ENCODE measurements at regions not wholly inside any gene's neighbourhood (a gene's known extent, or its start where the extent isn't known, plus 50 kb on each side); places are given as distances from the start of the nearest gene placed in this dataset.

DNA sequence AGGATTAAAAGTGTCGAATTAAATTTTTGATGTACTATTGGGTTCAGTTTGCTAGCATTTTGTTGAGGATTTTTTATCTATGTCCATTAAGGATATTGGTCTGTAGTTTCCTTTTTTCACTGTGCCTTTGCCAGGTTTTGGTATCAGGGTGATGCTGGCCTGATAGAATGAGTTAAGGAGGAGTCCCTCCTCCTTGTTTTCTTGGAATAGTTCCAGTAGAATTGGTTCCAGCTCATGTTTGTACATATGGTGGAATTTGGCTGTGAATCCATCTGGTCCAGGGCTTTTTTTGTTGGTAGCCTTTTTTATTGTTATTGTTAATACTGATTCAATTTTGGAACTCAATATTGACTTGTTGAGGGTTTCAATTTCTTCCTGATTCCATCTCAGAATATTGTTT is 141.8 kb downstream of the SIM1 start:
- Mint-ChIP-seq H3K27ac (ENCODE audit: unreplicated experiment) (no peak overlapping the region), H3K27me3 (ENCODE audit: insufficient read depth, unreplicated experiment) (no peaks in the 10 kb centered on the region), H3K9me3 (ENCODE audit: unreplicated experiment) (no peaks in the 10 kb centered on the region), H3K36me3 (ENCODE audit: insufficient read depth, unreplicated experiment) (no peaks in the 10 kb centered on the region), H3K4me3 (ENCODE audit: unreplicated experiment) (no peak overlapping the region), H3K4me1 (ENCODE audit: low read depth, unreplicated experiment) (no peaks in the 10 kb centered on the region)
- ChIA-PET CTCF (no interaction called here), POLR2A (no interaction called here)
- no peaks in the 10 kb centered on the region; the same call in 1 of the 2 replicates for H3K9me3 ChIP-seq
- no peaks in the 10 kb centered on the region; the same call in 1 of the 2 replicates for H3K27me3 ChIP-seq (replicated peaks; ENCODE audit: control insufficient read depth, insufficient read depth, low read length)
- no peak for DNase-seq
- no peaks in the 10 kb centered on the region for H3K4me1 ChIP-seq
- no peak overlapping the region for H3K4me3 ChIP-seq (ENCODE audit: low read depth, low read length)
- no peaks in the 10 kb centered on the region for H3K36me3 ChIP-seq (ENCODE audit: control insufficient read depth, insufficient read depth, low read length)
- intact Hi-C loops (cut with micrococcal nuclease; ENCODE audit: unreplicated experiment), result no loop called here
- TF ChIP-seq, protein P1, sequence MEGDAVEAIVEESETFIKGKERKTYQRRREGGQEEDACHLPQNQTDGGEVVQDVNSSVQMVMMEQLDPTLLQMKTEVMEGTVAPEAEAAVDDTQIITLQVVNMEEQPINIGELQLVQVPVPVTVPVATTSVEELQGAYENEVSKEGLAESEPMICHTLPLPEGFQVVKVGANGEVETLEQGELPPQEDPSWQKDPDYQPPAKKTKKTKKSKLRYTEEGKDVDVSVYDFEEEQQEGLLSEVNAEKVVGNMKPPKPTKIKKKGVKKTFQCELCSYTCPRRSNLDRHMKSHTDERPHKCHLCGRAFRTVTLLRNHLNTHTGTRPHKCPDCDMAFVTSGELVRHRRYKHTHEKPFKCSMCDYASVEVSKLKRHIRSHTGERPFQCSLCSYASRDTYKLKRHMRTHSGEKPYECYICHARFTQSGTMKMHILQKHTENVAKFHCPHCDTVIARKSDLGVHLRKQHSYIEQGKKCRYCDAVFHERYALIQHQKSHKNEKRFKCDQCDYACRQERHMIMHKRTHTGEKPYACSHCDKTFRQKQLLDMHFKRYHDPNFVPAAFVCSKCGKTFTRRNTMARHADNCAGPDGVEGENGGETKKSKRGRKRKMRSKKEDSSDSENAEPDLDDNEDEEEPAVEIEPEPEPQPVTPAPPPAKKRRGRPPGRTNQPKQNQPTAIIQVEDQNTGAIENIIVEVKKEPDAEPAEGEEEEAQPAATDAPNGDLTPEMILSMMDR (IDR thresholded peaks at IDR 0.05; ENCODE audit: insufficient read depth in 1 of 2, low read depth in 1 of 2, low read length in 1 of 2, severe bottlenecking in 1 of 2, unreplicated experiment in 1 of 2), result no peak
- BruUV-seq (replicated peaks), result no TSS peak

DNA sequence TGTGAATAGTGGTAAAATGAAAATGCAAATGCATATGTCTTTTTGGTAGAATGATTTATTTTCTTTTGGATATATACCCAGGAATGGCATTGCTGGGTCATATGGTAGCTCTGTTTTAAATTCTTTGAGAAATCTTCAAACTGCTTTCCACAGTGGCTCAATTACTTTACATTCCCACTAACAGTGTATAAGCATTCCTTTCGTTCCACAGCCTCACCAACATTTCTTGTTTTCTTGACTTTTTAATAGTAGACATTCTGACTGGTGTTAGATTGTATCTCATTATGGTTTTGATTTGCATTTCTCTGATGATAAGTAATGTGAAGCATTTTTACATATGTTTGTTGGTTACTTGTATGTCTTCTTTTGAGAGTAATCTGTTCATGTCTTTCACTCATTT is 144.0 kb downstream of the SIM1 start:
- H3K27me3 ChIP-seq (replicated peaks; ENCODE audit: control insufficient read depth, insufficient read depth, low read length), result no peaks in the 10 kb centered on the region
- H3K9me3 ChIP-seq, result no peaks in the 10 kb centered on the region; the same call in 1 of the 2 replicates
- TF ChIP-seq, protein P1 (IDR thresholded peaks at IDR 0.05; ENCODE audit: insufficient read depth in 1 of 2, low read depth in 1 of 2, low read length in 1 of 2, severe bottlenecking in 1 of 2, unreplicated experiment in 1 of 2), result no peak
- H3K9me3 Mint-ChIP-seq (ENCODE audit: unreplicated experiment), result no peaks in the 10 kb centered on the region
- no peaks in the 10 kb centered on the region for H3K36me3 ChIP-seq (ENCODE audit: control insufficient read depth, insufficient read depth, low read length)
- no peaks in the 10 kb centered on the region for H3K36me3 Mint-ChIP-seq (ENCODE audit: insufficient read depth, unreplicated experiment)
- no peak for DNase-seq
- no peaks in the 10 kb centered on the region for H3K27me3 Mint-ChIP-seq (ENCODE audit: insufficient read depth, unreplicated experiment)
- intact Hi-C loops (cut with micrococcal nuclease; ENCODE audit: unreplicated experiment), result no loop called here
- ChIA-PET CTCF (no interaction called here), POLR2A (no interaction called here)
- no TSS peak for BruUV-seq (replicated peaks)
- H3K4me3 ChIP-seq (ENCODE audit: low read depth, low read length), result no peak overlapping the region
- no peak overlapping the region for H3K27ac Mint-ChIP-seq (ENCODE audit: unreplicated experiment)
- no peaks in the 10 kb centered on the region for H3K4me1 Mint-ChIP-seq (ENCODE audit: low read depth, unreplicated experiment)
- H3K4me3 Mint-ChIP-seq (ENCODE audit: unreplicated experiment), result no peak overlapping the region
- no peaks in the 10 kb centered on the region for H3K4me1 ChIP-seq

DNA sequence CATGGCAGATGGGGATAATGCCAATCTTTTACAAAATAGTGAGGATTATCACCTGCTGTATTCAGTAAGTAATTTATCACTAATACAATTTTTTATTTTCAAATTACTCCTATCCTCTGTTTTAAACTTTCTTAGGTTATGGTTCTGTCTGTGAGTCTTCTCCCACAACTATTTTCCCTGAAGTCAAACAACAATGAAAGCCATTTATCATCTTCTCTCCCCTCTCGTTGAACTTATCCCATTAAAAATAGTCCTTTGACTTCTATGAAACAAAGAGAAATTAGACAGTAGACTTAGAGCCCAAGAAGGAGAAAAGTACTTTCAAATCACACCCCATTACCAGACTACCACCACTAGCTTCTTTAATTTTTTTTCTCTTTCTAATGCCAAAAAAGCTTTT is 147.7 kb downstream of the SIM1 start:
- H3K4me3 ChIP-seq (ENCODE audit: low read depth, low read length), result no peak overlapping the region
- BruUV-seq (replicated peaks), result no TSS peak
- no peak for DNase-seq
- Mint-ChIP-seq H3K4me3 (ENCODE audit: unreplicated experiment) (no peak overlapping the region), H3K9me3 (ENCODE audit: unreplicated experiment) (no peaks in the 10 kb centered on the region), H3K36me3 (ENCODE audit: insufficient read depth, unreplicated experiment) (no peaks in the 10 kb centered on the region), H3K27me3 (ENCODE audit: insufficient read depth, unreplicated experiment) (no peaks in the 10 kb centered on the region), H3K4me1 (ENCODE audit: low read depth, unreplicated experiment) (no peaks in the 10 kb centered on the region), H3K27ac (ENCODE audit: unreplicated experiment) (no peak overlapping the region)
- H3K36me3 ChIP-seq (ENCODE audit: control insufficient read depth, insufficient read depth, low read length), result no peaks in the 10 kb centered on the region
- POLR2A ChIA-PET, result no interaction called here
- intact Hi-C loops (cut with micrococcal nuclease; ENCODE audit: unreplicated experiment), result no loop called here
- H3K9me3 ChIP-seq, result no peaks in the 10 kb centered on the region
- CTCF ChIA-PET, result no interaction called here
- H3K4me1 ChIP-seq, result no peaks in the 10 kb centered on the region
- no peaks in the 10 kb centered on the region for H3K27me3 ChIP-seq (replicated peaks; ENCODE audit: control insufficient read depth, insufficient read depth, low read length)
- TF ChIP-seq, protein P1 (IDR thresholded peaks at IDR 0.05; ENCODE audit: insufficient read depth in 1 of 2, low read depth in 1 of 2, low read length in 1 of 2, severe bottlenecking in 1 of 2, unreplicated experiment in 1 of 2), result no peak
